Lower leg skin (tissue), 4 donors: ENCODE measurements at regions not wholly inside any gene's neighbourhood (a gene's known extent, or its start where the extent isn't known, plus 50 kb on each side); places are given as distances from the start of the nearest gene placed in this dataset.

Experiments
- DNase-seq, 2 donors: peaks; one replicate each; pipeline ENCODE4 v3.0.0-alpha.2; 2019; ENCODE audit warnings: low spot score in 2 of 2
- H3K4me3 ChIP-seq: fragments of 200-600 bp; sonication (generic); 2 replicates; pipeline ENCODE4 v1.5.1; 2017; ENCODE audit warnings: mild to moderate bottlenecking, low read depth; ENCODE audit not compliant: poor library complexity, severe bottlenecking
- CTCF ChIP-seq, 3 donors: fragments of 450-650 bp; IDR thresholded peaks; one replicate each; pipeline ENCODE4 v1.5.1; 2016; ENCODE audit warnings: antibody characterized with exemption in 3 of 3, mild to moderate bottlenecking in 3 of 3, moderate library complexity in 2 of 3
- POLR2A ChIP-seq, 2 donors: fragments of 450-650 bp; IDR thresholded peaks; one replicate each; pipeline ENCODE4 v1.6.1; 2016 to 2017; ENCODE audit warnings: antibody characterized with exemption in 2 of 2, mild to moderate bottlenecking in 1 of 2, moderate library complexity in 1 of 2
- WGBS, 2 donors: methylation state at CpG; one replicate each; pipeline ENCODE4 v1.1.5; 2018; 5-methylcytosine and 5-hydroxymethylcytosine counted together
- intact Hi-C: fragments of 100-400 bp; cut with DNase I; formaldehyde crosslinking; loops from one replicate; pipeline ENCODE4 v1.15.0; 2023; ENCODE audit warnings: low total_unique reads

- WGBS, 2 donors, result 92 to 98% methylated on average over 6 of the region's 6 CpGs
- TF ChIP-seq POLR2A (IDR thresholded peaks at IDR 0.05) (no peak), CTCF (IDR thresholded peaks at IDR 0.05) (no peak)
- intact Hi-C loops, result no loop called here
- H3K4me3 ChIP-seq, result no peak overlapping the region
- DNase-seq, result no peak
Observed at GRCh38 chr1:81545734-81546133, 255.0 kb upstream of the ADGRL2 start.

- intact Hi-C loops, result no loop called here
- WGBS, 2 donors, result 79 to 80% methylated on average over 6 of the region's 6 CpGs
- no peak for DNase-seq
- no peak overlapping the region for H3K4me3 ChIP-seq
- TF ChIP-seq POLR2A (IDR thresholded peaks at IDR 0.05) (no peak), CTCF (IDR thresholded peaks at IDR 0.05) (no peak)
Observed at GRCh38 chr1:81543764-81544163, 257.0 kb upstream of the ADGRL2 start.

GRCh38 chr1:81542196-81542595 is 258.5 kb upstream of the ADGRL2 start:
- 76 to 78% methylated on average over 5 of the region's 5 CpGs for WGBS, 2 donors
- TF ChIP-seq POLR2A (IDR thresholded peaks at IDR 0.05), result no peak
- TF ChIP-seq CTCF (IDR thresholded peaks at IDR 0.05), result no peak
- intact Hi-C loops, result no loop called here

GRCh38 chr1:81540216-81540615 is 260.5 kb upstream of the ADGRL2 start:
- intact Hi-C loops, result no loop called here
- H3K4me3 ChIP-seq, result no peak overlapping the region
- TF ChIP-seq CTCF (IDR thresholded peaks at IDR 0.05) (no peak), POLR2A (IDR thresholded peaks at IDR 0.05) (no peak)
- DNase-seq, result no peak

More at GRCh38 chr1:81542196-81542595, 258.5 kb upstream of the ADGRL2 start:
- H3K4me3 ChIP-seq, result no peak overlapping the region
- DNase-seq, result no peak

GRCh38 chr1:81529014-81529413 is 271.7 kb upstream of the ADGRL2 start:
- no peak for DNase-seq
- intact Hi-C loops, result no loop called here
- WGBS, 2 donors, result 74 to 81% methylated on average over 2 to 3 of the region's 3 CpGs
- H3K4me3 ChIP-seq, result no peak overlapping the region
- TF ChIP-seq CTCF (IDR thresholded peaks at IDR 0.05) (no peak), POLR2A (IDR thresholded peaks at IDR 0.05) (no peak)

GRCh38 chr1:81525085-81525484 is 275.6 kb upstream of the ADGRL2 start:
- WGBS, 2 donors, result 68 to 81% methylated on average over 9 of the region's 9 CpGs
- DNase-seq, result no peak
- TF ChIP-seq CTCF (IDR thresholded peaks at IDR 0.05), result no peak
- TF ChIP-seq POLR2A (IDR thresholded peaks at IDR 0.05), result no peak
- intact Hi-C loops, result no loop called here
- no peak overlapping the region for H3K4me3 ChIP-seq
